OCI-LY7 (cell line): ENCODE measurements at regions not wholly inside any gene's neighbourhood (a gene's known extent, or its start where the extent isn't known, plus 50 kb on each side); places are given as distances from the start of the nearest gene placed in this dataset.

ENCODE experiments used
- CTCF ChIP-seq: fragments of 200-600 bp; sonication (generic); conservative IDR thresholded peaks from 2 replicates; pipeline ENCODE4 v1.5.1; 2014; ENCODE audit warnings: mild to moderate bottlenecking, antibody characterized with exemption, low read length, moderate library complexity, mixed read lengths
- EZH2phosphoT487 ChIP-seq: fragments of 200-600 bp; sonication (generic); IDR thresholded peaks from 2 replicates; pipeline ENCODE4 v1.6.1; 2018; ENCODE audit warnings: low read depth, borderline replicate concordance, mild to moderate bottlenecking, mixed run types, antibody characterized with exemption, low read length, moderate library complexity, mixed read lengths

- TF ChIP-seq CTCF (no peak), EZH2phosphoT487 (no peak)
Observed at GRCh38 chr2:10246831-10247230, 55.9 kb upstream of the HPCAL1 start.
